H9 (cell line): ENCODE measurements at regions not wholly inside any gene's neighbourhood (a gene's known extent, or its start where the extent isn't known, plus 50 kb on each side); places are given as distances from the start of the nearest gene placed in this dataset.

Source experiments
- DNase-seq: peaks from one replicate; pipeline ENCODE4 v3.0.0-alpha.2; 2017
- H2AFZ ChIP-seq: one replicate; pipeline ENCODE4 v1.6.1; 2013; ENCODE audit warnings: mild to moderate bottlenecking, low read length, control low read depth, moderate library complexity
- H2AK5ac ChIP-seq: 2 replicates; pipeline ENCODE4 v1.6.1; 2013; ENCODE audit warnings: low read length, control low read depth, mixed read lengths; ENCODE audit not compliant: insufficient read length
- H2BK120ac ChIP-seq: one replicate; pipeline ENCODE4 v1.6.1; 2013; ENCODE audit warnings: low read depth, mild to moderate bottlenecking, low read length, control low read depth, inconsistent platforms; ENCODE audit not compliant: poor library complexity, severe bottlenecking
- H2BK12ac ChIP-seq: 2 replicates; pipeline ENCODE4 v1.6.1; 2013; ENCODE audit warnings: low read length, control low read depth, mixed read lengths, low read depth; ENCODE audit not compliant: insufficient read length
- H2BK15ac ChIP-seq: 2 replicates; pipeline ENCODE4 v1.6.1; 2013; ENCODE audit warnings: low read depth, low read length, control low read depth
- H2BK20ac ChIP-seq: one replicate; pipeline ENCODE4 v1.6.1; 2013; ENCODE audit warnings: low read depth, mild to moderate bottlenecking, low read length, control low read depth, inconsistent platforms; ENCODE audit not compliant: poor library complexity, severe bottlenecking
- H2BK5ac ChIP-seq: 2 replicates; pipeline ENCODE4 v1.6.1; 2013; ENCODE audit warnings: low read length, control low read depth, mixed read lengths; ENCODE audit not compliant: insufficient read length
- H3K14ac ChIP-seq: 2 replicates; pipeline ENCODE4 v1.6.1; 2013; ENCODE audit warnings: low read length, control low read depth; ENCODE audit not compliant: insufficient read depth
- H3K18ac ChIP-seq: 2 replicates; pipeline ENCODE4 v1.6.1; 2013; ENCODE audit warnings: low read depth, mild to moderate bottlenecking, mixed read lengths, low read length, control low read depth; ENCODE audit not compliant: insufficient read length
- H3K23ac ChIP-seq: 2 replicates; pipeline ENCODE4 v1.6.1; 2013; ENCODE audit warnings: low read length, control low read depth, mixed read lengths, low read depth; ENCODE audit not compliant: insufficient read length
- H3K23me2 ChIP-seq: 2 replicates; pipeline ENCODE4 v1.6.1; 2013; ENCODE audit warnings: low read depth, mild to moderate bottlenecking, mixed read lengths, low read length, control low read depth; ENCODE audit not compliant: insufficient read length, poor library complexity, severe bottlenecking
- H3K27ac ChIP-seq: 2 replicates; pipeline ENCODE4 v1.5.1; 2013; ENCODE audit warnings: low read length, control low read depth, mixed read lengths, low read depth; ENCODE audit not compliant: insufficient read length
- H3K27me3 ChIP-seq: 2 replicates; pipeline ENCODE4 v1.6.1; 2013; ENCODE audit warnings: low read length, control low read depth, inconsistent platforms; ENCODE audit not compliant: insufficient read depth
- H3K4ac ChIP-seq: 2 replicates; pipeline ENCODE4 v1.6.1; 2013; ENCODE audit warnings: low read depth, mild to moderate bottlenecking, control low read depth, inconsistent platforms, low read length, moderate library complexity
- H3K4me1 ChIP-seq: 2 replicates; pipeline ENCODE4 v1.6.1; 2013; ENCODE audit warnings: low read length, control low read depth, inconsistent platforms; ENCODE audit not compliant: insufficient read depth
- H3K4me2 ChIP-seq: 2 replicates; pipeline ENCODE4 v1.6.1; 2013; ENCODE audit warnings: low read length, control low read depth, mixed read lengths; ENCODE audit not compliant: insufficient read length, insufficient read depth
- H3K56ac ChIP-seq: 2 replicates; pipeline ENCODE4 v1.6.1; 2013; ENCODE audit warnings: low read depth, mild to moderate bottlenecking, mixed read lengths, low read length, control low read depth; ENCODE audit not compliant: insufficient read length
- H3K79me1 ChIP-seq: 2 replicates; pipeline ENCODE4 v1.6.1; 2013; ENCODE audit warnings: low read depth, mild to moderate bottlenecking, moderate library complexity, low read length, control low read depth, inconsistent platforms; ENCODE audit not compliant: insufficient read depth, poor library complexity, severe bottlenecking
- H3K79me2 ChIP-seq: 2 replicates; pipeline ENCODE4 v1.6.1; 2013; ENCODE audit warnings: low read length, control low read depth, inconsistent platforms; ENCODE audit not compliant: insufficient read depth
- H3K9ac ChIP-seq: 2 replicates; pipeline ENCODE4 v1.6.1; 2013; ENCODE audit warnings: low read length, control low read depth, mixed read lengths; ENCODE audit not compliant: insufficient read length; ENCODE audit errors: extremely low read depth
- H3K9me3 ChIP-seq: one replicate; pipeline ENCODE4 v1.6.1; 2013; ENCODE audit warnings: low read depth, low read length, inconsistent platforms; ENCODE audit not compliant: control insufficient read depth
- H3T11ph ChIP-seq: one replicate; pipeline ENCODE4 v1.6.1; 2013; ENCODE audit warnings: mild to moderate bottlenecking, low read length, control low read depth, inconsistent platforms
- H4K20me1 ChIP-seq: one replicate; pipeline ENCODE4 v1.6.1; 2013; ENCODE audit not compliant: control insufficient read depth, insufficient read length, insufficient read depth
- H4K5ac ChIP-seq: 2 replicates; pipeline ENCODE4 v1.6.1; 2013; ENCODE audit warnings: low read depth, mild to moderate bottlenecking, mixed read lengths, low read length, control low read depth; ENCODE audit not compliant: insufficient read length
- H4K8ac ChIP-seq: replicated peaks from 2 replicates; pipeline ENCODE4 v1.6.1; 2013; ENCODE audit warnings: low read length, control low read depth, mixed read lengths, low read depth; ENCODE audit not compliant: insufficient read length
- H4K91ac ChIP-seq: 2 replicates; pipeline ENCODE4 v1.6.1; 2013; ENCODE audit warnings: low read depth, mild to moderate bottlenecking, moderate library complexity, mixed read lengths, low read length, control low read depth; ENCODE audit not compliant: insufficient read length
- H3K27ac Mint-ChIP-seq, 3 experiments: 2 replicates in 2 of 3; 3 replicates in 1 of 3; pipeline ENCODE4 v1.8.0; 2020 to 2021; ENCODE audit warnings: mixed read lengths in 3 of 3, mild to moderate bottlenecking in 1 of 3, moderate library complexity in 1 of 3
- H3K27me3 Mint-ChIP-seq: 2 replicates; pipeline ENCODE4 v1.8.0; 2021; ENCODE audit warnings: low read depth, mild to moderate bottlenecking, moderate library complexity, mixed read lengths
- H3K36me3 Mint-ChIP-seq, 3 experiments: 2 replicates in 2 of 3; 3 replicates in 1 of 3; pipeline ENCODE4 v1.8.0; 2020 to 2021; ENCODE audit warnings: low read depth in 3 of 3, mixed read lengths in 3 of 3; ENCODE audit not compliant: insufficient read depth in 1 of 3
- H3K4me1 Mint-ChIP-seq, 2 experiments: 2 replicates each; pipeline ENCODE4 v1.8.0; 2020; ENCODE audit warnings: mixed read lengths in 2 of 2
- H3K4me3 Mint-ChIP-seq, 2 experiments: 2 replicates in 1 of 2; 3 replicates in 1 of 2; pipeline ENCODE4 v1.8.0; 2020 to 2021; ENCODE audit warnings: mild to moderate bottlenecking in 2 of 2, mixed read lengths in 2 of 2, moderate library complexity in 1 of 2
- H3K9me3 Mint-ChIP-seq, 2 experiments: 2 replicates in 1 of 2; 3 replicates in 1 of 2; pipeline ENCODE4 v1.8.0; 2020; ENCODE audit warnings: mild to moderate bottlenecking in 2 of 2, mixed read lengths in 2 of 2, moderate library complexity in 1 of 2
- CTCF ChIP-seq: fragments of 200-600 bp; sonication (generic); conservative IDR thresholded peaks from 3 replicates; pipeline ENCODE4 v1.8.0; 2021; ENCODE audit warnings: antibody characterized with exemption, mild to moderate bottlenecking
- WGBS: extraction: QIAGEN DNeasy Blood & Tissue Kit; methylation state at CpG from one replicate; pipeline ENCODE4 v1.1.7; 2013; ENCODE audit warnings: missing lambda C conversion rate, low lambda C conversion rate, mixed read lengths; ENCODE audit not compliant: insufficient read length; ENCODE audit errors: extremely low coverage; 5-methylcytosine and 5-hydroxymethylcytosine counted together

DNA sequence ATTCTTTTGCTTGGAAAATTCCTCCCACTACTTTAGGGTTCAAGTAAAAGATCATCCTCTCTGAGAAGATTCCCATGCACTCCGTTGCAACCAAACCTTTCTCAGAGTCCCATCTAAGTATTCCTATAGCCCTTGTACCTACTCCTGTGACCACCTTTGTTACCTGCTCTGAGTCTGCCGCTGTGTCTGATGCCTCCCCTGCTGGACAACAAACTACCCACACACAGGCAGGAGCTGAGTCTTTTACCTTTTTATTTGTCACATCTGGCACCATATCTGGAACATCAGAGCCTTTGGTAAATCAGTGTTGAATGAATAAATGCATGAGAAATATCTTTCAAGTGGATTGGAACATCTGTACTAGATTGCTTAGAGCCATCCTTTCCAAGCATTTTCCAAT is 82.1 kb upstream of the FLRT2 start:
- Histone ChIP-seq H3K27ac (no peak overlapping the region), H3K4ac (no peak overlapping the region)

More for the DNA sequence above, 82.1 kb upstream of the FLRT2 start:
- Histone ChIP-seq H4K20me1 (no peaks in the 10 kb centered on the region), H3K18ac (no peak overlapping the region), H3K79me2 (no peaks in the 10 kb centered on the region), H3K4me1 (no peaks in the 10 kb centered on the region), H3K4me2 (no peak overlapping the region), H4K5ac (no peak overlapping the region), H3K56ac (no peak overlapping the region), H3K9me3 (no peaks in the 10 kb centered on the region), H4K91ac (no peak overlapping the region), H2BK12ac (no peak overlapping the region), H4K8ac (no peak overlapping the region), H2BK5ac (no peak overlapping the region), H3K23me2 (no peaks in the 10 kb centered on the region), H3K27me3 (no peaks in the 10 kb centered on the region), H3T11ph (no peak overlapping the region), H2BK120ac (no peak overlapping the region), H2AK5ac (no peak overlapping the region), H2BK20ac (no peak overlapping the region), H3K14ac (no peak overlapping the region), H2AFZ (no peak overlapping the region), H3K23ac (no peak overlapping the region), H3K9ac (no peak overlapping the region), H3K79me1 (no peaks in the 10 kb centered on the region), H2BK15ac (no peak overlapping the region)
- peak; percentile 39; the same call in 2 of the 3 replicates for TF ChIP-seq CTCF
- no peak for DNase-seq
- no peak overlapping the region for H3K4me3 Mint-ChIP-seq
- no peaks in the 10 kb centered on the region for H3K27me3 Mint-ChIP-seq
- H3K36me3 Mint-ChIP-seq: no peaks in the 10 kb centered on the region
- no peaks in the 10 kb centered on the region for H3K4me1 Mint-ChIP-seq
- no peak overlapping the region for H3K27ac Mint-ChIP-seq
- WGBS: no CpG with 5 or more reads among the region's 2 CpGs
- no peaks in the 10 kb centered on the region for H3K9me3 Mint-ChIP-seq
